ENCODE measurements at regions not wholly inside any gene's neighbourhood (a gene's known extent, or its start where the extent isn't known, plus 50 kb on each side); places are given as distances from the start of the nearest gene placed in this dataset.

DNA sequence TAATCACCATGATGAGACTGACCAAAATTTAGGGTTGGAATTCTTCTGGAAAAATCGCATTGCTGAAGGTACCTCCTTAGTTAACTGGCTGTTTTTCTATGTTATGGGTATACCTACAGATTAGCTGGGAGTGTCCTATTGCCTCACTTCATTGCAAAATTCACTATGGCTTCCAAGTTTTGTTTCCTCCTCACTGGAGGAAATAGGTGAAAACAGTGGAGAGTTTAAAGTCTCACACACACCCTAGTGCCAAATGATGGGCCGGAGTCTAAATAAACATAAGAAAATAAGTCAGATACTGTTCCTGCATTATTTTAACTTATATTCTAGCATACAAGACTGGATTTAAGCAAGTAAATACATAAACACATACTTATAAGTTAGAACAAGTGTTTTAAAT is 98.2 kb downstream of the AHR start:
- intact Hi-C loops (cut with DNase I): no loop called here
- ATAC-seq: no peak
- H3K4me1 ChIP-seq: no peaks in the 10 kb centered on the region
- no peak overlapping the region for H3K27ac ChIP-seq
- peaks cover 0 to 10% of the 10 kb centered on the region in 2 donors for H3K9me3 ChIP-seq
- no peaks in the 10 kb centered on the region for H3K27me3 ChIP-seq
- no peaks in the 10 kb centered on the region for H3K36me3 ChIP-seq
- no peak for DNase-seq
- TF ChIP-seq, protein P1, sequence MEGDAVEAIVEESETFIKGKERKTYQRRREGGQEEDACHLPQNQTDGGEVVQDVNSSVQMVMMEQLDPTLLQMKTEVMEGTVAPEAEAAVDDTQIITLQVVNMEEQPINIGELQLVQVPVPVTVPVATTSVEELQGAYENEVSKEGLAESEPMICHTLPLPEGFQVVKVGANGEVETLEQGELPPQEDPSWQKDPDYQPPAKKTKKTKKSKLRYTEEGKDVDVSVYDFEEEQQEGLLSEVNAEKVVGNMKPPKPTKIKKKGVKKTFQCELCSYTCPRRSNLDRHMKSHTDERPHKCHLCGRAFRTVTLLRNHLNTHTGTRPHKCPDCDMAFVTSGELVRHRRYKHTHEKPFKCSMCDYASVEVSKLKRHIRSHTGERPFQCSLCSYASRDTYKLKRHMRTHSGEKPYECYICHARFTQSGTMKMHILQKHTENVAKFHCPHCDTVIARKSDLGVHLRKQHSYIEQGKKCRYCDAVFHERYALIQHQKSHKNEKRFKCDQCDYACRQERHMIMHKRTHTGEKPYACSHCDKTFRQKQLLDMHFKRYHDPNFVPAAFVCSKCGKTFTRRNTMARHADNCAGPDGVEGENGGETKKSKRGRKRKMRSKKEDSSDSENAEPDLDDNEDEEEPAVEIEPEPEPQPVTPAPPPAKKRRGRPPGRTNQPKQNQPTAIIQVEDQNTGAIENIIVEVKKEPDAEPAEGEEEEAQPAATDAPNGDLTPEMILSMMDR (IDR thresholded peaks at IDR 0.05): no peak
- no peak overlapping the region for H3K4me3 ChIP-seq

DNA sequence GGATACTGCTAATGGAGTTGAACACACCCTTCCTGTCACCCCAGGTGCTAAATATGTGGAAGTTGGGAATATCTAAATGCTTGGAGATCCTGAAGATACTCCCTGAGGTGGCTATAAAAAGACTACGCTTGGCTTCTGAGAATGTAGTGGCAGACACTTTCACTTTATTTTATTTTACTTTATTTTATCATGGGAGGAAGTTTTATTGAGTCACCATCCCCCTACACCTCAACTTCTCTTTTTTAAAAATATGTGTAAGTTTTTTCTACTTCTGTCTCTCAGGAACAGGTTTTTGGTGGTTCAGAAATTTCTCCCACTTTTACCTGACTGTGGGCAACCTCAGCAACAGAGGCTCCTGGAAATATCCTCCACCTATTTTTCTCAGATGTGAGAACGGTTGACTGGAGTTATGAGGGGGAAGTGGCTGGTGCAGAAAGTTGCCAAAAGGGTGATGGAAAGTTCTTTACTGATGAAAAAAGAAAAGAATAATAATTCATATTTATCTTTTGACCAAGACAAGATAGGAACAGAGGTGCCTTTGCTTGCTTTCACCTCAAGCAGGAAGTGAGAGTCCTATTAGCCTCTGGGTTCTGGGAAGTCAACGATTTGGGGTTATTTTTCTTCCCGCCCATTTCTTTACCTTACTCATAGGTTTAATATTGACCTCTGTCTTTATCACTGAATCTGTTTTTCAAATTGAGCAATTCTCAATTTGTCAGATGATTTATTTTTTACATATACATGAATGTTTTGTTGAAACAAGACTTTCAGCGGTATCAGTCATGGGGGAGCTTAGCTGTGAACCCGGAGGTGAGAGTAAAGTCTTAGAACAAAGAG is 103.6 kb downstream of the AHR start:
- ATAC-seq: no peak
- DNase-seq: no peak
- Histone ChIP-seq H3K9me3 (no peaks in the 10 kb centered on the region), H3K4me1 (peaks cover 6 to 24% of the 10 kb centered on the region in 2 donors), H3K27ac (no peak overlapping the region), H3K36me3 (no peaks in the 10 kb centered on the region), H3K4me3 (no peak overlapping the region), H3K27me3 (no peaks in the 10 kb centered on the region)
- TF ChIP-seq, protein P1 (IDR thresholded peaks at IDR 0.05): no peak
- intact Hi-C loops (cut with DNase I): no loop called here

DNA sequence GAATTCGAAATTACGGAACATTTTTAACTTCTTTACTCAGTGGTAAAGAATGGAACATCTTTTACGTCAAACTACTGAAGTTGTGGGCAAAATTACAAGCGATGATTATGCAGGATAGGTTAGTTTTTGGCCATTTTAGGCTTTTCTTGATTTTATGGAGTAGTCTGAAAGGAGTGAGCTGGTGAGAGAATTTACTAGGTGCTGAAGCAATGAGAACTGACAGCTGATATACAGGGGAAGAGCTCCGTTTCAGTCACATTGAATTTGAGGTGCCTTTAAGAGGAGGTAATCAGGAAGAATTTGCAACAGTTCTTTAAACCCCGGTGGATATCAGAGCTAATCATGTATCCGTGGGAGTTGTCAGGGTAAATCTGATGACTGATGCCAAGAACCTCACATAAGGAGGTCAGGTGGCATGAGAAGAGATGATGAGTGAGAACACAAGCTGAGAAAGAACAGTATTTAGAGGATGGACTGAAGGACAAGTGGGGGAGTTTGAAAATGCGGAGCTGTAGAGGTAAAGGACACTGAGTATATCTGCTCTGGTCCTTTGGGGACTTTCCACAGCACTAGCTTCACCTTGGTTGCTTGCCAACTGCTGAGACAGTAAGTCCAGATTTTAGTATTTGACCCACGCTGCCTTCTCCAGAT is 104.3 kb downstream of the AHR start:
- ATAC-seq (no peak), DNase-seq (no peak)
- Histone ChIP-seq H3K9me3 (no peaks in the 10 kb centered on the region), H3K4me3 (no peak overlapping the region), H3K36me3 (no peaks in the 10 kb centered on the region), H3K27ac (no peak overlapping the region), H3K4me1 (peaks cover 6 to 30% of the 10 kb centered on the region in 2 donors), H3K27me3 (no peaks in the 10 kb centered on the region)
- TF ChIP-seq, protein P1 (IDR thresholded peaks at IDR 0.05): no peak
- intact Hi-C loops (cut with DNase I): no loop called here

DNA sequence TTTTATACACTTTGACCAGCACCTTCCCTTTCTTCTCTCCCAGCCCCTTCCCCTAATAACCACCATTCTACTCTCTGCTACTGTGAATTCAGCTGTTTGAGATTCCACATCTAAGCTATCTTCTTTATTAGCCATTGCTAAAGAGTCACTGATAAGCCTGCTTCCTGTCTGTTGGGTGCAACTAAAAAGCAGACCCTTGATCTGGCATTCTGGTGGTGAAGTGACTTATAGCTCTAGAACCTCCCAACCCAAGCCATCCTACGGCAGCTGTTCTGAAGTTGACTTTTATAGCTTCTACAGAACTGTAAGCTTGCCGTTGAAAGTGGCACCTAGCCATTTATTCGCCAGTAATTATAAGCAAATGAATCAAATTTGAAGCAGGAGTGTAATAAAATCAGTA is 105.6 kb downstream of the AHR start:
- H3K9me3 ChIP-seq: no peaks in the 10 kb centered on the region
- ATAC-seq: no peak
- H3K4me1 ChIP-seq: peaks cover 6 to 42% of the 10 kb centered on the region in 2 donors
- H3K36me3 ChIP-seq: no peaks in the 10 kb centered on the region
- intact Hi-C loops (cut with DNase I): no loop called here
- H3K27me3 ChIP-seq: no peaks in the 10 kb centered on the region
- DNase-seq: no peak
- H3K4me3 ChIP-seq: no peak overlapping the region
- TF ChIP-seq, protein P1 (IDR thresholded peaks at IDR 0.05): no peak
- H3K27ac ChIP-seq: no peak overlapping the region

DNA sequence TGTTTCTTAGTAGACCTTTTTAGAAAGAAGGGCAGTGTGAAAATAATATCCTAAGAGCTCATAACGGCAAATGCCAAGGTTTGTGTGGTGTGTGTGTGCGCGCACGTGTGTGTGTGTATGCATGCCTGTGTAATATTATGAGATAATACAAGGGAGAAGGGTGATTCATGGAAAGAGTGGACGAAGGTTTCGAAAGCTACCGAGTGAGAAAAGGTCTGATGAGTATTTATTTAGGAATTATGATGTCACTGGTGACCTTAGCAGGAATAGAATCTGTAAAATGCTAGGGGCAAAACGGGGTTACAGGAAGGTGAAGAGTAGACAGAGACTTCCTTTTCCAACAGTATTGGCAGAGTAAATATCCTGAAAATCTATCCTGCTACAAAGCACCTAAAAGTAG is 107.3 kb downstream of the AHR start:
- ATAC-seq: peak; percentile 6
- Histone ChIP-seq H3K27ac (no peak overlapping the region), H3K27me3 (no peaks in the 10 kb centered on the region), H3K9me3 (no peaks in the 10 kb centered on the region), H3K4me3 (no peak overlapping the region), H3K36me3 (no peaks in the 10 kb centered on the region), H3K4me1 (peaks cover 6 to 42% of the 10 kb centered on the region in 2 donors)
- intact Hi-C loops (cut with DNase I): no loop called here
- no peak for DNase-seq
- TF ChIP-seq, protein P1 (IDR thresholded peaks at IDR 0.05): no peak

Data from left lung (tissue), 4 donors.